Inflammatory macrophage treated with lipopolysaccharide for 1 hour (primary cell): ENCODE measurements at regions not wholly inside any gene's neighbourhood (a gene's known extent, or its start where the extent isn't known, plus 50 kb on each side); places are given as distances from the start of the nearest gene placed in this dataset.
"Not testable (repeated sequence)": the region's sequence is repeated elsewhere in the genome, so short reads cannot be mapped to it uniquely, and the experiment has no call there.

Source experiments
- DNase-seq, 2 donors: peaks; one replicate each; pipeline ENCODE4 v3.0.0-alpha.2; 2020 to 2022

DNA sequence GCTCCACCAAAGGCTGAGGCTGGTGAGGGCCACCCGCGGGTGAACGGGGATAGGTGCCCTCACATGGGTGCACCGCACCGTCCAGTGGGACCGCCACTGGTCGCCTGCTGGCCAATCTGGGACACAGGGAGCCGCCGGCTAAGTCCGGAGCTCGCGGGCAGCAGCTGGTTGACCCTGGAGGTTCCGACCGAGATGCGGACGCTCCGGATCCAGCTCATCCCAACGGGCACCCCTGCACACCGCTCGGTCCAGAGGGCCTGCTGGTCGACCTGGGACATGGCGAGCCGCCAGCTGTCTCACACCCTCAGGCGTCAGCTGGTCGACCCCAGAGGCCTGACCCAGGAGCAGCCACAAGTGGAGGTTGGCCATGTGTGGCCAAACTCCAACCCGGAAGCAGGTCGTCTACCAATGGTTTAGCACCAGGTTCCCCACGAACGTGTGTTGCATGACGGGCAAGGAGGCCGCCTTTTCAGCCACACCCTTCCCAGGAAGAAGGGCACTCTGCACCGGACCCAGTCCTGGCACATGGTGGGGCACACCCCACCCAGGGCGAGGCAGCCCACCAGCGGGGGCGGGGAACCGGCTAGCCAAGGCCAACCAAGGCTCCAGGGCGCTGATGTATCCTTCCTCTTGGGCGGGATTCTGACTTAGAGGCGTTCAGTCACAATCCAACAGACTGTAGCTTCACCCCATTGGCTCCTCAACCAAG is 746.0 kb upstream of the DEFB115 start:
- no peak for DNase-seq

DNA sequence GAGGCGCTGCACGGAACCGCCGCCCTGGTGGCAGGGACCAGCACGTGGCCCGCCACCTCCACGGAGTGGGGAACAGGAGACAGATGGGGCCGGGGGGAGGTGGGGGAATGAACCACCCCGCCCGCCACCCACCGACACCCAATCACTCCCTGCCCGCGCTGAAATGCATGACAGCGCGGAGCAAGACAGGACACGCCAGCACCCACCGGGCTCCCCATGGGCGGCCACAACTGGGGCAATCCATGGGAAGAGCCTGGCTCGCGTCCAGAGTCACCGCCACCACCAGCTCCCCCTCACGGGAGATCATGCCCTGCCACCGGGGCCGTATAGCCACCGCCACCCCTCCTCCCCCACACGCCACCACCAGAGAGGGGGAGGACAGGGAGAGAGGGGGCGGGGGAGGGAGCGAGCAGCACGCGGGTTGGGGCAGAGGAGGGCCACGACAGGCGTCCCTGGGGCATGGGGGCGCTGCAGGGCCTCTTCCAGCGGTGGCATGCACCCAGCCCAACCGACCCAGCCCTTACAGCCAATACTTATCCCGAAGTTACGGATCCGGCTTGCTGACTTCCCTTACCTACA is 744.3 kb upstream of the DEFB115 start:
- no peak for DNase-seq

DNA sequence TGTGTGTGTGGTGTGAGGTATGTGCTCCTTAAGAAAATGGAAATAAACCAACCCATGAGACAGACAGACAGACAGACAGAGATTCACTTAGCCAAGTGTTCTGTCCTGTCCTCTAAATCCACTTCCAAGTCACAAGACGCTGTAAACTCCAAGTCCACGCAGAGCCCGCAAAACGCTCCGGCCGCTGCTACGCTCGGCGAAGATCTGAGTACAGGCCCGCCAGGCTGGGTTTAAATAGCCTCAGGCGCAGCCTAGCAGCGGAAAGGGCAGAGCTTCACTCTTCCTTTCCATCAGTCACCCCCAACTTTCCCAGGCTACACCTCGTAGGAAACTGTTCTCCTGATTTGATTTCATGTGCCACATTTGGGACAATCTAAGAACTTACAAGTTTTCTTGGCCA is 741.5 kb upstream of the DEFB115 start:
- DNase-seq: not testable (repeated sequence)

DNA sequence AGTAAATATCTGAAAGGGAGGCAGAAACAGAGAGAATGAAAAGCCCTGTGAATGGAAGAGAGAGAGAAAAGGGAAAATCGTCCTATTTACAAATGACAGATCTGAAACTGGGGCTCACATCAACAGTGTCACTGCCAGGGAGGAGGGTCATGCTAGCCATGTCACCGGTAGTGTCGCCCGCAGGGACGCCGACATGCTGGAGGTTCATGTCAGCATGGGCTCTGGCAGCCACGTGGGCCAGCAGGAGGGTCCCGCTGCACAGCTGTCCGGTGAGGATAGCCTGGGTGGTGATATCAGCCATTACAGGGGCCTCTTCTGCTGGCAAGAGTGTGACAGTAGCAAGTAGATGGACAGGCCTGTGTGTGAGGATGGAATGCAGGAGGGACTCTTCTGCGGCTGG is 738.6 kb upstream of the DEFB115 start:
- DNase-seq: not testable (repeated sequence)

DNA sequence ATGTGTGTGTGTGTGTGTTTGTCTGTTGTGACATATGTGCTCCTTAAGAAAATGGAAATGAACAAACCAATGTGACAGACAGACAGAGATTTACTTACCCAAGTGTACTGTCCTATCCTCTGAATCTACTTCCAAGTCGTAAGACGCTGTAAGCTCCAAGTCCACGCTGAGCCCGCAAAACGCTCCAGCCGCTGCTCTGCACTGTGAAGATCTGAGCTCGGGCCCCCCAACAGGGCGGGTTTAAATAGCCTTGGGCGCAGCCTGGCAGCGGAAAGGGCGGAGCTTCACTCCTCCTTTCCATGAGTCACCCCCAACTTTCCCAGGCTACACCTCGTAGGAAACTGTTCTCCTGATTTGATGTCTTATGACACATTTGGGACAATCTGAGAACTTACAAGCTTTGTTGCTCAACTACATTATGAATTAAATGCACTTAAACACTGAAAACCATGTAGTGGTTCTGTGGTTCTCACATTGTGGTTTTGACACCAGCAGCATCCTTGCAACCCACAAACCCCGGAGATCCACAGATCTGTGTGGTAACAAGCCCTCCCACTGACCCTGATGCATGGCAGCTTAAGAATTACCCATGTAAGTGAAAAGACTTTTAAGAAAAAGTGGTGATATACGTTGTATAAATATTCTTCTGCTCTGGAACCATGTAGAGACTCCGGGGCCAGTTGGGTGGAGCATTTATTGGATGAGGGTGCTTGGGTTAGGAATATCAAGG is 735.6 kb upstream of the DEFB115 start:
- DNase-seq: not testable (repeated sequence)

DNA sequence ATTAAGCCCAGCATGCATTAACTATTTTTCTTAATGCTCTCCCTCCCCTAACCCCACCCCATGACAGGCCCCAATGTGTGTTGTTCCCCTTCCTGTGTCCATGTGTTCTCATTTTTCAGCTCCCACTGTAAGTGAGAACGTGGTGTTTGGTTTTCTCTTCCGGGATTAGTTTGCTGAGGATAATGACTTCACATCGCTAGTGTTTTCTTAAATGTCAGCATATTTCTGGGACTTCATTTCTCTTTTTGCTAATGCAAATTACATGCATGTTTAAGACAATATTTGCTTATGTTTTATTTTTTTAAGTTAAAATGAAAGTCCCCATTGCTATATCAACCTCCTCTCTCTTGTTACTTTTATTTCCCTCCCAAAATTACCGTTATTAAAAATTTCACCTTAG is 733.3 kb upstream of the DEFB115 start:
- DNase-seq: not testable (repeated sequence)

DNA sequence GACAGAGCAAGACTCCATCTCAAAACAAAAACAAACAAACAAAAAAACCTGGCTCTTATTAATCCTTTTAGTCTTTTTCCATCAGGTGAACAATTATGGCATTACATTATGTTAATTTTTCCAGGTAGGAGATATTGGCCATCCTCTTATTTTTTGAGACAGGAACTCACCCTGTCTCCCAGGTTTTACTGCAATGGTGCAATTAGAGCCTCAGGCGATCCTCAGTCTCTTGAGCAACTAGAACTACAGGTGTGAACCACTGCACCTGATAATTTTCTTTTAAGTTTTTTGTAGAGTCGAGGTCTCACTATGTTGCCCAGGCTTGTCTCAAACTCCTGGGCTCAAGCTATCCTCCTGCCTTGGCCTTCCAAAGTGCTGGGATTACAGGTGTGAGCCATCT is 732.7 kb upstream of the DEFB115 start:
- DNase-seq: not testable (repeated sequence)

DNA sequence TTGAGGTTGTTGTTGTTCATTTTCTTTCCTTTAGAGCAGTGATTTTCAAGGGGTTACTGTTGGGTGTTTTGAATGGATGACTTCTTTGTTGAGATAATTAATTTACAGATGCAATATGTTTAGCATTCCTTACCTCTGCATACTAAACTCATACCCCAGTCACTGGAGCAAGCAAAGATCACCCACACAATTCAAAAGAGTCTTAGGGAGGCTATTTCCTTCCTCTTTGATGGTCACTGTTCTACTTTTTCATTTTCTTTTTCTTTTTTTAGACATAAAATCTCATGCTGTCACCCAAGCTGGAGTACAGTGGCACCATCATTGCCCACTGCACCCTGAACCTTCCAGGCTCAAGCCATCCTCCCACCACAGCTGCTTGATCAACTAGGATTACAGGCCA is 723.8 kb upstream of the DEFB115 start:
- DNase-seq: not testable (repeated sequence)

DNA sequence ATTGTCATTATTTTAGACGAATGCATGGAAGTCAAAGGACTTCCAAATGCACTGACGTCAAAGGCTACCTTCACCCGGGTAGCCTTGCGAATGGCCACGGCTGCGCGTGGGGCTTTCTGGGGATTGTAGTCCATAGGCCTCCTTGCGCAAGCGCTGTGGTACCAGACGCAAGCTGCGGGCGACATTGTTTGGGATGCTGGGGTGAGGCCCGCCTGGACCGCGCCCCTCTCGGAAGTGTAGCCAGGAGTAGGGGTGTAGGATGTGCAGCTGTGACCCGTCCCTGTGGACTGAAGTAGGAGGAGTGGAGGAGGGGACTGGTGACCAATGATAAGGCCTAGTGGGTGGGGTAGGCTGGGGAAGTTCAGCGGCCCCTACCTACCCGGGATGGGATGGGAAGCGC is 720.0 kb upstream of the DEFB115 start:
- not testable (repeated sequence) for DNase-seq

DNA sequence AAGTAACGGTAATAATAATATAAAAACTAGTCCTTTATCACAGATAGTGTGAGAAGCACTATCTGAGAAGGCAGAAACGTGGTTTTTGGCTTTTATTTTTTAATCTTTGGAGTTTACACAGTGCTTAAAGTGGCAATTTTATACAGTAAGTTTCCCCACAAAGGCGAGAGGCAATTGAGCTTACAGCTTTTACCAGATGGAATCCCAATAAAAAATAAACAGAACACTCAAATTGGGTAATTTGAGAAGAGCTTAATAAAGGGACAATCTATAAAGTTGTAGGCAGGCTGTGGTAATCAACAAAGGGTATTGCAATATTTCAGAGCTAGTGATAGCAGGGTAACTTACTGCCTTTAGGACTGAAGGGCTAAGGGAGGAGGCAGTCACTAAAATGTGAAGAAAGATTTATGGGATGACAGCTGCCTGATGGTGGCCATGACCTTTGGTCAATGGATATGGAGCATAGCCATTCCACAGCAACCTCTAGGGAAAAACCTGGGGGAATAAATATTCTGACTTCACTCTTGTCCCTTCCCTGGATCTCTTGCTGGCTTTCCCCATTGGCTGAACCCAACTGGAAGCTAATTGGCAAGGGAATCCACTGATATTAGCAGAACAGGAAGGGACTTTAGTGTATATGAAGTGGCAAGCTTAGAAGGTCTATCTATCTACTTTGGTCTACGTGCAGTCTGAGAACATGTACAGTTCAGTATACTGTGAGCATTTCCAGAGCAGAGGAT is 717.0 kb upstream of the DEFB115 start:
- not testable (repeated sequence) for DNase-seq

DNA sequence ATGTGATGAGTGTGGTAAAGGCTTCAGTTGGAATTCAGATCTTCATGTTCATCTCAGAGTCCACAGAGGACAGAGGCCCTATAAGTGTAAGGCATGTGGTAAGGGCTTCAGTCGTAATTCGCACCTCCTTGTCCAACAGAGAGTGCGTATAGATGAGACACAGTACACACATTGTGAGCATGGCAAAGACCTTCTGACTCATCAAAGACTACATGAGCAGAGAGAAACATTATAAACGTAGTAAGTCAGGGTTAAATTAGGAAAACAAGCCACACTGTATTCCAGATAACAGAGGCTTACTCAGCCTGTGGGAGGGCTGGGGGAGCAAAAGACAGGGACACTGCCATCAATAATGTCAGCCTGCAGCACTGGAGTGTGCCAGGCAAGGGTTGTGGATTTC is 706.2 kb upstream of the DEFB115 start:
- not testable (repeated sequence) for DNase-seq

DNA sequence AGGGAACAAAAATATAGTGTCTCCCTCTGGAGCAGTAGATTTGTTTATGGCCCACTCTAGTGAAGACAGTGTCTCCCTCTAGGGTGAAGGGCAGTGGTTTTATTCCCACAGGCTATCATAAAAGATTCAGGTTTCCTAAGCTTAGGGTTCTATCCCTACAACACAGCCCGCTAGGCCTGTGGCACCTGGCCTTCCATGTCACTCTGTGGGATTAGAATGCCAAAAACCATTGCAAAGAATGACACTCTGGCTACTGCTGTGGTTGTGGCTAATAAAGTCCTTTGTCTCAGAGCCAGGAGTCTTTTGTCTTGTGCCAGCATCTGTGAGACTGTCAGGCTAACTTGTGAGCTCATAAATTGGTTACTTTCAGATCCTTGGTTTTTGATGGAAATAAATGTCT is 700.7 kb upstream of the DEFB115 start:
- DNase-seq: not testable (repeated sequence)

DNA sequence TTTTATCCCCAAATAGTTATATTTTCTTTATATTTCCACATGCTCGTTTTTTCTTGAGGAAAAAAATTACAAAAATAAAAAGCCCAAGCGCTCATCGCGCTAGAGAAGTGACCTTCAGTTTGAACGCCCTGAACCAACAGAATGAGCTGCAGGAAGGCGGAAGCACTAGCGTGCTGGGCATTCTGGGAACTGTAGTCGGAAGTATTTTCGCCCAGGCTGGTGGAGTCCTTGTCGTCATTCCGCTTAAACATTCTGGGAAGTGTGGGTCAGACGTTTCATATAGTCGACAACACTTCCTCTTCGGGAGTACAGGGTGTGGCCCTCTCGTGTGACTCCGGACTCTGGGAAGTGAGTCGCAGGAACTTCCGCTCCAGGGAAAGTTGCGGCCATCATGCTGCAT is 692.4 kb upstream of the DEFB115 start:
- DNase-seq: not testable (repeated sequence)

DNA sequence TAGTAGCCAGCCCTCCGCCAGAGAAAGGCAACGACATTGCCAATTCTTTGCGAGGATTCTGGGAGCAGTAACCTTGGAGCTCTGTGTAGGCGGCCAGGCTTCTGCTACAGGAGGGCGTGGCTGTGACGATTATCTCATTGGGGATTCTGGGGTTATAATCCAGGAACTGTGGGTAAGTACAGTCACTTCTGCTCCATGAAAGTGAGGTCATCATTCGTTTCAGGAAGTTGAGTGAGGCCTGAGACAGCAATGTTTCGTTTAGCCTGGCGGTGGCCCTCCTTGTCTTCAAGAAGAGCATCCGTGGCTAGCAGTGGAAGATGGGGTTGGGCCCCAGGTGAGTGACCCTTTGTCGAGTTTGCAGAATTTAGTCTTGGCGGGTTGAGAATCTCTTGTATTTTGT is 687.6 kb upstream of the DEFB115 start:
- DNase-seq: not testable (repeated sequence)

DNA sequence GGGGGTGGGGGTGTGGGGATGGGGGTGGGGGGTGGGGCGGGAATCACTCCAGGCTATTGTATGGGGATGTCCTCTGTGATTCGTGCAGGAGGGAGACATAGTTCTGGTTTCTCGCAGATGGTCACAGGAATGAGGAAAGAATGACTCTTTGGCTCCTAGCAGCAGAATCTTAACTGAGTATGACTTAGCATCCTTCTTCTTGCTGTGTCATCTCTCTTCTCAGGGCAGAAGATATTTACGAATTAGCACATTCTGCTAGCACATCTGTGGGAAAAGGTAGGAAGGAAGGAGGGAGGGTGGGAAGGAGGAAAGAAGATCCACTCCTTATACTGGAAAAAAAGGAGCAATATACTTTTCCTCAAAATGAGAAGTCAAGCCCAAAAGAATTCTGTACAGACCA is 686.8 kb upstream of the DEFB115 start:
- DNase-seq: not testable (repeated sequence)

DNA sequence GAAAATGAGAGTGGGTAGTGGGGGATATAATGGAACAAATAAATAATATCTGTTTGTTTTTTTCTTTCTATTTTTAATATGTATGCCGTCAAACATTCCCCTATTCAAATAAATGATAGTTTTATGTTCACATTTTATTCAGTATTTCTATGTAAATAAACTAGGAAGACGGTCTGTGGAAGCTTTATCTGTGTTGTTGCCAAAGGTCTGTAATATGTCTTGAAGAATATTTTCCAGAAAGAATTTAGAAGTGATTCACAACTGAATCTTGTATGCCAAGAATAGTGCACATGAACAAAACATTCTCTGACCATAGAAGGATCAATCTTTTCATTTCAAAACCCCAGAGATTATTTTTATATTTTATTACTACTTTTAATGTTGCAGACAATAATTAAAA is 683.1 kb upstream of the DEFB115 start:
- DNase-seq: not testable (repeated sequence)

DNA sequence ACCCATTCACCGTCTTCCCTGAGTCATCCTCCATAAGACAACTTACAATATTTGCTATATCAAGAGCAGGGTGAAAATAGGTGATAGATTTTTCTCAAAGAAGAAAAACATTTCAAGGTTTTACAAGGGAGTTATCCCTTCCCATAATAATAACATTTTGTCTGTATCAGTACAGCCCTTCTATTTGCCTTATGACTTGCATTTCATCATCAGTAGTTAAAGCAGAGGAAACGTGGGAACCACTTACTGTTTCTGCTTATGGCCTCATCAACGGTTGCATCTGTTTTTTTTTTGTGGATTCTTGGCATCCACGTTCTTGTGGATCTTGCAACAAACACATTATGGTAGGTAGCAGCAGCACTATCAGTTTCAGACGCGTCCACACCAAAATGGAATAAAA is 678.4 kb upstream of the DEFB115 start:
- DNase-seq: not testable (repeated sequence)

DNA sequence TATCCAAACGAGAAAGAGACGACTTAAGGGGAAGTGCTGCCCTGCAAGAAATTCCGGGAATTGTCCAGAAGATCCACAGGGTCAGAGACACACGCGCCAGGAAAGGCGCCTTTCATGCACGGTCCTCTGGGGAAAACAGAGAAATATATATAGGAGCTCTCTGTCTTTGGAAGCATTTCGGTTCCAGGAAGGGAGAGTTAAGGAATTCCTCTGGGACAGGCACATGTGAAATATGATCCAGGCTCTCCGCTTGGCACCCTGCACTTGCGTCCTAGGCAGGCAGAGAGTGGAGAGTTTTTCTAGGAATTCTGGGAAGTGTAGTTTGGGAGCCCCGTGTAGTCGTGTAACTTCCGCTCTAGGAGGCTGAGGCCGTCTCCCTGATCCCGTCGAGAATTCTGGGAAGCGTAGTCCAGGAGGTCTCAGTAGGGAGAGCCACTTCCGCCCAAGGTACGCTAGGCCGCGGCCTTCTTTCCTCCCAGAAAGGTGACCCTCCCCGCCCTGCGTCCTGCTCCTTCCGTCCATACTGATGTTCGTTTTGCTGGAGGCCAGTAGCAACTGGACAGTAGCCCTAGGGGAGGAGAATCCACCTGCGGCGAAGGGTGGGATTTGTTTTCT is 677.5 kb upstream of the DEFB115 start:
- not testable (repeated sequence) for DNase-seq

DNA sequence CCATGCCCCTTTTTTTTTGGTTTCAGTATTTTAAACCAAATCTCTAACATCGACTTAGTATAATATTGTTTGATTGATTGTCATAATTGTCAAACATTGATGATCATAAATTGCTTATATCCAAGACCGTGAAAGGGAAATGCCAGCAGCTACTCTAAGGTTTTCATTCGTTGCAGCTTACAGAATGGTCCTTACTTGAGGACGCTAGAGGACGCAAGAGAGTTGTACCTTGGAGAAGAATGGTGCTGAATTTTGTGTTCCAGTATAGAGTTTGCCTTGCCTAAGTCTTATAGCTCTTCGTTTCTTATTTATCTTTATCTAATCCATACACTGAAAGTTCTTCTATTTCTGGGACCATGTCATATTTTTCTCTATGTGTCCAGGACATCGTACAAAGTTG is 675.6 kb upstream of the DEFB115 start:
- DNase-seq: not testable (repeated sequence)

DNA sequence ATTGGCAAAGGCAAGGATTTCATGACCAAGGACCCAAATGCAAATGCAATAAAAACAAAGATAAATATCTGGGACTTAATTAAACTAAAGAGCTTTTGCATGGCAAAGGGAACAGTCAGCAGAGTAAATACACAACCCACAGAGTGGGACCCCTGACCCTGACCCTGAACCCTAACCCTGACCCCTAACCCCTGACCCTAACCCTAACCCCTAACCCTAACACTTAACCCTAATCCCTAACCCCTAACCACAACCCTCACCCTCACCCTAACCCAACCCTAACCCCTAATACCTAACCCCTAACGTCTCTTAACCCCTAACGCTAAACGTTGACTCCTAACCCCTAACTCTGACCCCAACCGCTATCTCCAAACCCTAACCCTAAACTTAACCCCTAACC is 673.1 kb upstream of the DEFB115 start:
- not testable (repeated sequence) for DNase-seq

DNA sequence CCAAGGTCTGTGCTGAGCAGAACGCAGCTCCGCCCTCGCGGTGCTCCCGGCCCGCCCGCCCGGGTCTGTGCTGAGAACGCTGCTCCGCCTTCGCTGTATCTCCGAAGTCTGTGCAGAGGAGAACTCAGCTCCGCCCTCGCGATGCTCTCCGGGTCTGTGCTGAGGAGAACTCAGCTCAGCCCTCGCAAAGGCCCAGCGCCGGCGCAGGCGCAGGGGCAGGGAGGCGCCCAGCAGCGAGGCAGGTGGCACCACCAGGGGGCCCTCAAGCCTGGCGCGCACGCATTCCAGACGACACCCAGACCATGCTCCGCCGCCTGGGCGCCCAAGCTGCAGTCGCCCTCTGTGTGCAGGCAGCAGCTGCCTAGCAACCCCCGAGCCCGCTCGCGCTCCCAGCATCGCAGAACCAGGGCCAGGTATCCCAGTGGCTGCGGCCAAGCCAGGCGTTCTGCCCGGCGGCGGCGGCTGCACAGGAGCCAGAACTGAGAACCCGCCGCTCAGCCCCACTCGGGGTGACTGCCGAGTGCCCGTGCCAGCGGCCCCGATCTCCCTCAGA is 672.1 kb upstream of the DEFB115 start:
- DNase-seq: peak in 1 of 2 donors; percentile 0

DNA sequence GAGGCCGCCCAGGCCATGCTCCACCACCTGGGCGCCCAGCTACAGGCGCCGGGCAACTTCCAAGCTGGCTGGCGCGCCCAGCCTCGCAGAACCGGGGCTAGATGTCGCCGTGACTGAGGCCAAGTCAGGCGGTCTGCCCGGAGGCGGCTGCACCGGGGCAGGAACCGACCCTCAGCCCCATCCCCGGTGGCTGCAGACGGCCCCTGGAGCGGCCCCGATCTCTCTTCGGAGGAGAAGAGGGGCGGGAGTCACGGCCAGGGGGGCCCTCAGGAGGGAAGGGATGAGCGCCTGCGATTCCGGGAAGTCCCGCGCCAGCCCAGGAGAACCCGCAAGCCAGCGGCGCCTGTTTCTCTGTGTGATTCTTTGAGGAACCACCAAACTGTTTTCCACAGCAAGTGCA is 671.3 kb upstream of the DEFB115 start:
- DNase-seq: not testable (repeated sequence)

DNA sequence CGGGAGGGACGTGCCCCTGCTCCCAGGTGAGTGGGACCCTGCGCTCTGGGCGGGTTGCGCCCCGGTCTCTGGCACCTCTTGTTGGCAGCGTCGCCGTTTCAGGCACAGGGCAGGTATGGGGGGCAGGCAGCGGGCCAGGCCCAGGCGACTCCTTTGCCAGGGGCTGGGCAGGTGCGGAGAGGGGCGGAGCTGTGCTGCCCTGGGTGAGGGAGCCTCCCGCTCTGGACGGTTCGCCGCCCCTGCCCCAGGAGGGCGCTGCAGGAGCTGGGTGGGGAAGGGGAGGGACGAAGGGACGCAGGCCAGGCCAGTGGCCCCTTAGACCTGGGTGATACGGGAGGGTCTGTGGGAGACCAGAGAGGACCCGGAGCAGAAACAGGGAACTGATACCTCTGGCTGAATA is 663.9 kb upstream of the DEFB115 start:
- DNase-seq: no peak
